ENCODE measurements at regions not wholly inside any gene's neighbourhood (a gene's known extent, or its start where the extent isn't known, plus 50 kb on each side); places are given as distances from the start of the nearest gene placed in this dataset.

- Mint-ChIP-seq H3K4me3 (no peak overlapping the region), H3K27me3 (ENCODE audit: low read depth) (no peaks in the 10 kb centered on the region), H3K27ac (no peak overlapping the region), H3K9me3 (peaks cover 13% of the 10 kb centered on the region), H3K36me3 (peaks cover 5% of the 10 kb centered on the region), H3K4me1 (no peaks in the 10 kb centered on the region)
- POLR2A ChIA-PET: no interaction called here
- no peak for DNase-seq (ENCODE audit: low spot score)
- CTCF ChIA-PET: no interaction called here
- no peak for TF ChIP-seq FOXP1 (CRISPR knock-in tag; IDR thresholded peaks at IDR 0.05; ENCODE audit: borderline replicate concordance)
- no peak for TF ChIP-seq CTCF (IDR thresholded peaks at IDR 0.05)
- TF ChIP-seq MXD4 (CRISPR knock-in tag; IDR thresholded peaks at IDR 0.05; ENCODE audit: borderline replicate concordance): no peak
- no peak for TF ChIP-seq MLX (CRISPR knock-in tag; IDR thresholded peaks at IDR 0.05)
- TF ChIP-seq ZNF425 (CRISPR knock-in tag; conservative IDR thresholded peaks at IDR 0.05): no peak
- no peak for TF ChIP-seq ZNF532 (CRISPR knock-in tag; IDR thresholded peaks at IDR 0.05; ENCODE audit: borderline replicate concordance)
- TF ChIP-seq PRRX2 (CRISPR knock-in tag; IDR thresholded peaks at IDR 0.05): no peak
- TF ChIP-seq NR2C2 (CRISPR knock-in tag; IDR thresholded peaks at IDR 0.05): no peak
- TF ChIP-seq PREB (CRISPR knock-in tag; IDR thresholded peaks at IDR 0.05; ENCODE audit: borderline replicate concordance): no peak
- TF ChIP-seq CDX4 (CRISPR knock-in tag; IDR thresholded peaks at IDR 0.05; ENCODE audit: borderline replicate concordance): no peak
- no peak for TF ChIP-seq RORB (CRISPR knock-in tag; IDR thresholded peaks at IDR 0.05)
- TF ChIP-seq IRF2 (CRISPR knock-in tag; IDR thresholded peaks at IDR 0.05; ENCODE audit: borderline replicate concordance, low read depth): no peak
- no peak for ATAC-seq
Observed at GRCh38 chr1:82991569-82991968, 1007.4 kb downstream of the TTLL7 start.

- Mint-ChIP-seq H3K27me3 (ENCODE audit: low read depth) (no peaks in the 10 kb centered on the region), H3K4me3 (no peak overlapping the region), H3K36me3 (no peaks in the 10 kb centered on the region), H3K4me1 (peaks cover 43% of the 10 kb centered on the region), H3K9me3 (peaks cover 4% of the 10 kb centered on the region; the same call in 1 of the 2 replicates), H3K27ac (no peak overlapping the region)
- ChIA-PET CTCF (no interaction called here), POLR2A (no interaction called here)
- DNase-seq (ENCODE audit: low spot score) (no peak), ATAC-seq (no peak)
- TF ChIP-seq EMX1 (CRISPR knock-in tag; IDR thresholded peaks at IDR 0.05) (no peak), JAZF1 (CRISPR knock-in tag; IDR thresholded peaks at IDR 0.05) (no peak), GRHL2 (CRISPR knock-in tag; IDR thresholded peaks at IDR 0.05; ENCODE audit: insufficient replicate concordance, severe bottlenecking) (no peak), ZNF532 (CRISPR knock-in tag; IDR thresholded peaks at IDR 0.05; ENCODE audit: borderline replicate concordance) (no peak), ZNF317 (CRISPR knock-in tag; IDR thresholded peaks at IDR 0.05; ENCODE audit: borderline replicate concordance, low read depth) (no peak), ZNF671 (CRISPR knock-in tag; IDR thresholded peaks at IDR 0.05) (no peak), RORB (CRISPR knock-in tag; IDR thresholded peaks at IDR 0.05) (no peak)
Observed at GRCh38 chr1:82979593-82980236, 1019.2 kb downstream of the TTLL7 start.
